Putamen (tissue), 1 donor: ENCODE measurements at regions not wholly inside any gene's neighbourhood (a gene's known extent, or its start where the extent isn't known, plus 50 kb on each side); places are given as distances from the start of the nearest gene placed in this dataset.

Experiments
- DNase-seq: peaks from one replicate; pipeline ENCODE4 v3.0.0-alpha.2; 2016; ENCODE audit warnings: low spot score

- no peak for DNase-seq
Observed at GRCh38 chr1:2934156-2934540, 87.1 kb upstream of the ACTRT2 start.

- no peak for DNase-seq
Observed at GRCh38 chr1:2934642-2935081, 86.6 kb upstream of the ACTRT2 start.

GRCh38 chr1:2935184-2935583 lies 86.1 kb upstream of the ACTRT2 start:
- no peak for DNase-seq

- no peak for DNase-seq
Observed at GRCh38 chr1:2935751-2936390, 85.4 kb upstream of the ACTRT2 start.

GRCh38 chr1:2936559-2937515 lies 84.4 kb upstream of the ACTRT2 start:
- DNase-seq: no peak

GRCh38 chr1:2937805-2938204 lies 83.5 kb upstream of the ACTRT2 start:
- no peak for DNase-seq

- no peak for DNase-seq
Observed at GRCh38 chr1:2939041-2939552, 82.2 kb upstream of the ACTRT2 start.

- no peak for DNase-seq
Observed at GRCh38 chr1:2940178-2940577, 81.1 kb upstream of the ACTRT2 start.

- no peak for DNase-seq
Observed at GRCh38 chr1:2941040-2941439, 80.2 kb upstream of the ACTRT2 start.

- DNase-seq: no peak
Observed at GRCh38 chr1:2941907-2942306, 79.4 kb upstream of the ACTRT2 start.

GRCh38 chr1:2942410-2942809 lies 78.9 kb upstream of the ACTRT2 start:
- no peak for DNase-seq

- DNase-seq: no peak
Observed at GRCh38 chr1:2943686-2944260, 77.5 kb upstream of the ACTRT2 start.

- DNase-seq: no peak
Observed at GRCh38 chr1:2944705-2945104, 76.6 kb upstream of the ACTRT2 start.

GRCh38 chr1:2945821-2946231 lies 75.4 kb upstream of the ACTRT2 start:
- no peak for DNase-seq

GRCh38 chr1:2946291-2946690 lies 75.0 kb upstream of the ACTRT2 start:
- DNase-seq: no peak

- DNase-seq: no peak
Observed at GRCh38 chr1:2946999-2947690, 74.1 kb upstream of the ACTRT2 start.

GRCh38 chr1:2948001-2948750 lies 73.1 kb upstream of the ACTRT2 start:
- DNase-seq: no peak

- DNase-seq: peak; percentile 26
Observed at GRCh38 chr1:2948751-2949680, 72.3 kb upstream of the ACTRT2 start.

- no peak for DNase-seq
Observed at GRCh38 chr1:2949966-2950925, 71.0 kb upstream of the ACTRT2 start.
